ENCODE measurements at regions not wholly inside any gene's neighbourhood (a gene's known extent, or its start where the extent isn't known, plus 50 kb on each side); places are given as distances from the start of the nearest gene placed in this dataset.

DNA sequence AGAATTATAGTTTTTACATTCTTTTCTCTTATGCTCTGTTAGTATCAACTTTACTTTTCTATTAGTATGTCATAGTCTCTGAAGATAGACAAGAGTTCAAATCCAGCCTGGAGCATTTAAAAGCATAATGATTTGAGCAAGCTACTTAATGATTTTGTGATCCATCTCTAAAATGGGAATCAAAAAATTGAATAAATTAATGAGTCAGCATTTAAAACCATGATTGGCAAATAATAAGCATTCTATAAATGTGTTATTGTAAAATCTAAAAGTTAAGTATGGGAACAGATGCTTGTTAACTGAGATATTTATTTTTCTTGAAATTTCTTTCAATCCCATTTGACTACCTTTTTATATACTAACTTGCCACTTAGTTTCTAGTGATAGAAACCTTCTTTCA is 391.6 kb downstream of the PCDH7 start:
- POLR2A ChIA-PET: no interaction called here
- intact Hi-C loops (cut with DNase I, micrococcal nuclease): no loop called here
- ATAC-seq (ENCODE audit: poor library complexity) (no peak), DNase-seq (no peak)
- Histone ChIP-seq H3K4me1 (ENCODE audit: insufficient read depth, low read length) (no peaks in the 10 kb centered on the region), H3K27ac (ENCODE audit: low read depth in 1 of 2, low read length in 2 of 2) (no peak overlapping the region), H3K9me3 (ENCODE audit: control insufficient read depth in 1 of 2, insufficient read depth in 1 of 2, low read length in 2 of 2) (peaks cover 0 to 12% of the 10 kb centered on the region in 2 experiments), H3K27me3 (ENCODE audit: control insufficient read depth in 1 of 2, insufficient read depth in 2 of 2, low read length in 2 of 2) (no peaks in the 10 kb centered on the region), H3K36me3 (ENCODE audit: insufficient read depth, low read length) (no peaks in the 10 kb centered on the region), H3K4me3 (ENCODE audit: low read length) (no peak overlapping the region)
- Mint-ChIP-seq H3K9me3 (peaks cover 6% of the 10 kb centered on the region), H3K36me3 (ENCODE audit: low read depth) (no peaks in the 10 kb centered on the region), H3K27ac (no peak overlapping the region), H3K27me3 (no peaks in the 10 kb centered on the region), H3K4me1 (ENCODE audit: low read depth) (no peaks in the 10 kb centered on the region), H3K4me3 (no peak overlapping the region)
- CTCF ChIA-PET: no interaction called here
- TF ChIP-seq, protein P1, sequence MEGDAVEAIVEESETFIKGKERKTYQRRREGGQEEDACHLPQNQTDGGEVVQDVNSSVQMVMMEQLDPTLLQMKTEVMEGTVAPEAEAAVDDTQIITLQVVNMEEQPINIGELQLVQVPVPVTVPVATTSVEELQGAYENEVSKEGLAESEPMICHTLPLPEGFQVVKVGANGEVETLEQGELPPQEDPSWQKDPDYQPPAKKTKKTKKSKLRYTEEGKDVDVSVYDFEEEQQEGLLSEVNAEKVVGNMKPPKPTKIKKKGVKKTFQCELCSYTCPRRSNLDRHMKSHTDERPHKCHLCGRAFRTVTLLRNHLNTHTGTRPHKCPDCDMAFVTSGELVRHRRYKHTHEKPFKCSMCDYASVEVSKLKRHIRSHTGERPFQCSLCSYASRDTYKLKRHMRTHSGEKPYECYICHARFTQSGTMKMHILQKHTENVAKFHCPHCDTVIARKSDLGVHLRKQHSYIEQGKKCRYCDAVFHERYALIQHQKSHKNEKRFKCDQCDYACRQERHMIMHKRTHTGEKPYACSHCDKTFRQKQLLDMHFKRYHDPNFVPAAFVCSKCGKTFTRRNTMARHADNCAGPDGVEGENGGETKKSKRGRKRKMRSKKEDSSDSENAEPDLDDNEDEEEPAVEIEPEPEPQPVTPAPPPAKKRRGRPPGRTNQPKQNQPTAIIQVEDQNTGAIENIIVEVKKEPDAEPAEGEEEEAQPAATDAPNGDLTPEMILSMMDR (IDR thresholded peaks at IDR 0.05): no peak

DNA sequence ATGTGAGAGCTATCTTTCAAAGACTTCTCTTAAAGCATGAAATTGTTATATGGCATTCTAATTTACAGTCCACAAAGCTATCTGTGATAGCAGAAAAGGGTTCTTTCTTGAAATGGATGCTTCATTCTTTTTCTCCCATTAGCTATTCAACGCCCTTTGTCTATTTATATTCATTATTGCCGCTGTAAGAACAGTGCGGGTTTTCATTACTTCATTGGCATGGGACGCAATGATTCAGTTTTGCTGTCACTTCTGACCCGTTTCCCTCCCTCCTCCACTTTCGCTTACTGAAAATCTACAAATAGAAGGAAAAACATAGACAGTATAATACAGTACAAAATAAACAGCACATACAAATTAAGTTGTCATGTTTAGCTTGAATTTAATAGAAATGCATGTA is 394.6 kb downstream of the PCDH7 start:
- no peak for DNase-seq
- Histone ChIP-seq H3K4me1 (ENCODE audit: insufficient read depth, low read length) (no peaks in the 10 kb centered on the region), H3K4me3 (ENCODE audit: low read length) (no peak overlapping the region), H3K27ac (ENCODE audit: low read depth in 1 of 2, low read length in 2 of 2) (no peak overlapping the region), H3K9me3 (ENCODE audit: control insufficient read depth in 1 of 2, insufficient read depth in 1 of 2, low read length in 2 of 2) (peaks cover 0 to 12% of the 10 kb centered on the region in 2 experiments), H3K36me3 (ENCODE audit: insufficient read depth, low read length) (no peaks in the 10 kb centered on the region), H3K27me3 (ENCODE audit: control insufficient read depth in 1 of 2, insufficient read depth in 2 of 2, low read length in 2 of 2) (no peaks in the 10 kb centered on the region)
- ChIA-PET CTCF (no interaction called here), POLR2A (no interaction called here)
- TF ChIP-seq, protein P1 (IDR thresholded peaks at IDR 0.05): no peak
- H3K4me1 Mint-ChIP-seq (ENCODE audit: low read depth): no peaks in the 10 kb centered on the region
- intact Hi-C loops (cut with DNase I, micrococcal nuclease): no loop called here
- H3K36me3 Mint-ChIP-seq (ENCODE audit: low read depth): no peaks in the 10 kb centered on the region
- H3K27me3 Mint-ChIP-seq: no peaks in the 10 kb centered on the region
- no peak overlapping the region for H3K4me3 Mint-ChIP-seq
- H3K9me3 Mint-ChIP-seq: peaks cover 13% of the 10 kb centered on the region
- no peak overlapping the region for H3K27ac Mint-ChIP-seq
- no peak for ATAC-seq (ENCODE audit: poor library complexity)

DNA sequence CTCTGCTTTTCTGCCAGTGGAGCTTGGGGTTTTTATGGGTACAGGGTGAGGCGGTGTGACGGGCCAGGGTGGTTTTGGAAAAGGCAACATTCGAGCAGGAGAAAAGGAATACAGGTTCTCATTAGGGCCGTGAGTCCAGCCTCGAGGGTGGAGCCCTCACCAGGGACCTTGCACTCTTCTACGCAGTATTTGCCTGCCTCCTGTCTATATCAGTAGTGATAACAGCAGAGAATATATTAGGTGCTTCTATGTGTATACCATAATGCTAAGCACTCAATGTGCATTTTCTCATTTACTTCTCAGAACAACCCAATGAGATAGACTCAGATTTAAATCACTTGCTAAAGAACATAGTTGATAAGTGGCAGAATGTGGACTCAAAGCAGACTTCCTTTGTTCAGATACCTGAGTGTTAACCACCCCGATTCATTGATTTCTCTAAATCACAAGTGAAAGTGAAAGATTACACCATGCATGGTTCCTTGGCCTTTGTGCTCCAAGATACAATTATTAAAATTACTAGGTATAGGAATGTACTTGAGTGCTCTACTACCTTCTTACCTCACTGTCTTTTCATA is 403.9 kb downstream of the PCDH7 start:
- POLR2A ChIA-PET: no interaction called here
- no peaks in the 10 kb centered on the region for H3K27me3 ChIP-seq (ENCODE audit: control insufficient read depth in 1 of 2, insufficient read depth in 2 of 2, low read length in 2 of 2)
- Mint-ChIP-seq H3K27ac (no peak overlapping the region), H3K36me3 (ENCODE audit: low read depth) (no peaks in the 10 kb centered on the region), H3K4me1 (ENCODE audit: low read depth) (no peaks in the 10 kb centered on the region), H3K4me3 (no peak overlapping the region), H3K27me3 (no peaks in the 10 kb centered on the region), H3K9me3 (peaks cover 5% of the 10 kb centered on the region)
- CTCF ChIA-PET: no interaction called here
- H3K36me3 ChIP-seq (ENCODE audit: insufficient read depth, low read length): no peaks in the 10 kb centered on the region
- H3K4me1 ChIP-seq (ENCODE audit: insufficient read depth, low read length): no peaks in the 10 kb centered on the region
- intact Hi-C loops (cut with DNase I, micrococcal nuclease): no loop called here
- no peak for DNase-seq
- ATAC-seq (ENCODE audit: poor library complexity): no peak
- H3K27ac ChIP-seq (ENCODE audit: low read depth in 1 of 2, low read length in 2 of 2): no peak overlapping the region
- TF ChIP-seq, protein P1 (IDR thresholded peaks at IDR 0.05): no peak
- peaks cover 0 to 8% of the 10 kb centered on the region in 2 experiments for H3K9me3 ChIP-seq (ENCODE audit: control insufficient read depth in 1 of 2, insufficient read depth in 1 of 2, low read length in 2 of 2)
- no peak overlapping the region for H3K4me3 ChIP-seq (ENCODE audit: low read length)
